ENCODE measurements at regions not wholly inside any gene's neighbourhood (a gene's known extent, or its start where the extent isn't known, plus 50 kb on each side); places are given as distances from the start of the nearest gene placed in this dataset.

DNA sequence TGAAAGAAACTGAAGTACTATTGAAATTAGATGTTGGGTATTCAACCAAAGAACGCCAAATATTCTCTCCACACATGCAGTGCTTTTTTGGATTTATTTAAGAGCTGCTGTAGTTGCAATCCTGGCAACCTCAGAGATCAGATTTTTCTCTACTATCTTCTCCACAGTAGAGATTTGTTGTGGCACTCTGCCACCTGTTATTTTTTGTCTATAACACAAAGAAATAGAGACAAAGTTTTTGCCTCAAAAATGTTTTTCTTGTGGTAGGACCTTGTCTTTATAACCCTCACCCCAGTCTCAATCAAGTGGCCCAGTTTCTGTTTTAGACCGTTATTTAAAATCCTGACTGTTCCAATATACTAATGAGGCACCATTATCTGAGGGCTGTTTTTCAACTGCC is 79.4 kb downstream of the SCG2 start:
- no peak for DNase-seq (ENCODE audit: low read depth)

- no peak for DNase-seq (ENCODE audit: low read depth)
Observed at GRCh38 chr2:223523551-223524001, 78.6 kb downstream of the SCG2 start.

DNA sequence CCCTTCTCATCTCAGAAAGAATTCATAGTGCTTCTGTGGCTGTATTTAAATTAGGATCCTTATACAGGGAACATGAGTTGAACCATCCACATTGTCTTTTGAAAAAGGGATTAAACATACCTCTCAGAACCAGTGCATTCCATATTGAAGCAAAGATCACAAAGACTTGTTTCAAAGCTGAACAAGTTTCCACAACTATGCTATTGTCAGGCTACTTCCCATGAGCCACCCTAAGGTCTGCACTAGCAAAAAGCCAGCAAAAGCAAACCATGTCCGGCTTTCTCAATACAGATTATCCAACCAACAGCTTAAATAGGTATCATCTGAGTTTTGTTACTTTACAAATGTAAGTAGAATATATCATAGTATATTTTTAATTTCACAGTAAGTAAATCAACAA is 78.1 kb downstream of the SCG2 start:
- DNase-seq (ENCODE audit: low read depth): no peak

DNA sequence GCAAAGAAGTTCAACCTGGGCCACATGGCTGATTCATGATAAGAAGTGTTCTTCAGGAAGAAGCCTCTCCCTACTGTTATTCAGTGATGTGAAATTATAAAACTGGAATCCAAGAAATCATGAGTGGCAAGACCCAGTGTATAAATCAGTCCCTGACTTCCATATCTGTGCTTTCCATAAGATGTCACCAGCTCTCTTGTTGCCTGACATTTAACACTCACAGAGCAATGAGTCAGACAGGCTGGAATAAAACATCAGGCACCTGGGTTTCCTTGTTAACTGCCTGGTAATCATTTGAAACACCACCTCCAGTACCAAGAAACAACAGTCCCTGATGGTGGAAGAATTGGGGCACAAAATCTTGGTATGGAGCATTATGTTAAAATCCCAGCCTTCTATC is 76.1 kb downstream of the SCG2 start:
- no peak for DNase-seq (ENCODE audit: low read depth)

DNA sequence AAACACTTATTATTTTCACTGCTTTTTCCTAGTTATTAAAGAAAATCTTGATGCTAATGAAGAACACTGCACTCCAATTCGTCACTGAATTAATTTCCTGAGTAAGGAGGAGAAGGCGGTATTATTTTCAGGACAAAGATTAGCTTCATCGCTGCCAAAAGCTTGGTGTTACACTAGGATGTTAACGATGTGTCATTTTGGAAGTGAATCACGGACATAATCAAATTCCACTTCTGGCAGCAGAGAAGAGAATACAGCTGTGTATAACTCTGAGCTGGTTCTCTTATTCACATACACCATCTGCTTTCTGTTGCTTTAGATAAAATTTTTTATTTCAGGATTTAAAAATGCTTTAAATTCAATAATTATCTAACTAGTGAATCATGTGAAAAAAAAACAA is 74.1 kb downstream of the SCG2 start:
- DNase-seq (ENCODE audit: low read depth): no peak

- DNase-seq (ENCODE audit: low read depth): no peak
Observed at GRCh38 chr2:223529696-223530095, 72.5 kb downstream of the SCG2 start.

GRCh38 chr2:223530811-223531210 is 71.3 kb downstream of the SCG2 start:
- DNase-seq (ENCODE audit: low read depth): no peak

GRCh38 chr2:223532161-223532560 is 70.0 kb downstream of the SCG2 start:
- DNase-seq (ENCODE audit: low read depth): no peak

DNA sequence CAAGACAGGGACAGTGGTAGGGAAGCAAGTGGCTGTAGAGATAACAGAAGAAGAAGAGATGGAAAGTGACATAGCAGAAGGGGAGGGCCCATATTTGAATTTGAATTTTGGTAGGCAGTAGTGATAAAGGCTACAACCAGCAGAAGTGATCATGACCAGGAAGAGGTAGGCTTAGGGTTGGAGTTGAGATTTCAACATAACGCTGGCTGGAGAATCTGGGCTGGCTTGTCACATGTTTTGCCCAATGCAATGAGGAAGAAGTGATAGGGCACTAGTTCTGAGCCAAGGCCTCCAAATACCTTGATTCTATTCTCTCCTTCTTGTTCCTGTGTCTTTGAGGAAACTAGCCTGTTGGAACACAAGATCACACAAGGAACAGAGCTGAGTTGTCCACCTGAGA is 69.4 kb downstream of the SCG2 start:
- no peak for DNase-seq (ENCODE audit: low read depth)

DNA sequence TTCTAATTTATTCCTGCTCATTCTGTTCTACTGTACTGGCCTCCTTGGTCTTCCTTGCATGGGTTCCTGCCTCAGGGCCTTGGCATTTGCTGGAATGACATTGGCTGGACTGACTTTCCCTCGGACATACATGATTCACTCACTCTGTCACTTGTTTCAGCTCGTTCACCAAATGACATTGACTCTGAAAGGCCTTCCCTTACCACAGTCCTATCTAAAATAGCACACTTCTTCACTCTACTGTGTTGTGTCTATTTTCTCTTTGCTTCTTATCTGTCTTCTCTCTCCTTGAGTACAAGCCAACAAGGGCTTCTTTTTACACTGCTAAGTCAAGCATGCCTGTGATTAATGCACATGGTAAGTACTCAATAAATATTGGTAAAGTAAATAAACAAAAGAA is 65.6 kb downstream of the SCG2 start:
- no peak for DNase-seq (ENCODE audit: low read depth)

DNA sequence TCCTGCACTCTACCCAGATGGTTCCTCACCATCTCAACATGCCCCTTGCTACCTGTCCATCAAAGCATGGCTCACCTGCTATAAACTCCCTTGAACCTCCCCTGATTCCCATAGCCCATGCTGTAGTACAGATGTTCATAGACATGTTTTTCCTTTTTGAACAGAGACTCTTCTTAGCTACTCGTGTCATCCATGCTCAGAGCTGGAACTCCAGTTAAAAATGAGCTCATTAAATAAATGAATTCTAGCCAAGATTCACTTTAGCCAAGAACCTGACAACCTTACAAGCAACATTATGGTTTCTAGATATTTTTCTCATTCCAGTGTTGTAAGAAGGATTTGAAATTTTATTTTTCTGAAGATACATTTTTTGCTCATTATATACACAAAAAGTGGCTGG is 65.0 kb downstream of the SCG2 start:
- no peak for DNase-seq (ENCODE audit: low read depth)

GRCh38 chr2:223537651-223538601 is 64.2 kb downstream of the SCG2 start:
- no peak for DNase-seq (ENCODE audit: low read depth)

DNA sequence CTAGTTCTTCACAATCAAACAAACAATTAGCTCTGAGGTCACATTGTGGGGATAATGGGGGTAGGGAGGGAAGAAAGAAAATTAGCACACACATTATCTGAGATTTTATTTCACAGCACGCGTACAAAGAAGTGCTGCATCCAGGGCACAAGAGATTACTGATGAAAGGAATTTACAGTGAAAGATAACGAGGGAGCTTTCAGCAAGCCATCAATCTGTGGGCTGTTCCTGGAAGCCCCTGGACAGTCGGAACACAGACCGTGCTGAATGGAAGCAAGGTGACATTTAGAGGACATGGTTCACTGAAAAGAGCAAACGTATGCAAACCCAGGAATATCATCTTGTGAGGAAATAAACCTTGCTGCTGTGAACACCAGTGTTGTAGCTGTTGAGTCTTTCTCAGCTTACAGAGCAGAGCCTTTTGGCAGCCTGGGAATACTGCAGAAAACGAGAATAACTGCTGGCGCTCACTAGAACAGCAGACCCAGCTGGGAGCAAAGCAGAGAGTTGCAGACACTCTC is 63.2 kb downstream of the SCG2 start:
- no peak for DNase-seq (ENCODE audit: low read depth)

GRCh38 chr2:223541546-223541945 is 60.6 kb downstream of the SCG2 start:
- DNase-seq (ENCODE audit: low read depth): no peak

GRCh38 chr2:223542501-223542900 is 59.7 kb downstream of the SCG2 start:
- DNase-seq (ENCODE audit: low read depth): no peak

DNA sequence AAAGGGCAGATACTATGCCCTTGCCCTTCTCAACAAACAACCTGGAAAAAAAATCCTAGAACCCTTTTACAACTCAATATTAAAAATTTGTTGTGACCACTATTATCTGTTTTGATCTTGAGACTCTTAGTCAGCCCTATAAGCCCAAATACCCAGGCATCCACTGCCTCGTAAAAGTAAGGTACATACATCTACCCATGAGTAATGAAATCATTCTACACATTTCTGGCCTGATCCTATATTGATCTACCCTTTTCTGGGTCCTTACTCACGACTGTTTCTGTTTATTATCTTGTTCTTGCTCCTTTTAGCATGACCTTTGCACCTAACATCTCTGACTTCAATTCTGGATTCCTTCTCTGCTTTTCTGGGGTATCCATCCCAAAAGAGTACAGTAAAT is 56.8 kb downstream of the SCG2 start:
- no peak for DNase-seq (ENCODE audit: low read depth)

GRCh38 chr2:223545830-223546229 is 56.3 kb downstream of the SCG2 start:
- DNase-seq (ENCODE audit: low read depth): no peak
